RKO (cell line): ENCODE measurements at regions not wholly inside any gene's neighbourhood (a gene's known extent, or its start where the extent isn't known, plus 50 kb on each side); places are given as distances from the start of the nearest gene placed in this dataset.
A peak's percentile ranks its signal among the peaks of the same experiment; 100 is the strongest.

Experiments used
- DNase-seq: peaks from one replicate; pipeline ENCODE4 v3.0.0-alpha.2; 2016; ENCODE audit warnings: low spot score

GRCh38 chr2:40507432-40507831 lies 55.5 kb upstream of the SLC8A1 start:
- DNase-seq, result no peak

GRCh38 chr2:40510304-40510703 lies 58.4 kb upstream of the SLC8A1 start:
- no peak for DNase-seq

- no peak for DNase-seq
These were observed 59.8 kb upstream of the SLC8A1 start for GRCh38 chr2:40511661-40512213.

GRCh38 chr2:40512256-40512655 lies 60.4 kb upstream of the SLC8A1 start:
- no peak for DNase-seq

- DNase-seq, result no peak
These were observed 61.3 kb upstream of the SLC8A1 start for GRCh38 chr2:40513201-40513600.

GRCh38 chr2:40516604-40517003 lies 64.7 kb upstream of the SLC8A1 start:
- DNase-seq, result no peak

GRCh38 chr2:40528564-40528963 lies 76.7 kb upstream of the SLC8A1 start:
- DNase-seq, result no peak

- no peak for DNase-seq
These were observed 79.5 kb upstream of the SLC8A1 start for GRCh38 chr2:40531359-40531758.

- DNase-seq, result no peak
These were observed 82.6 kb upstream of the SLC8A1 start for GRCh38 chr2:40534528-40534927.

GRCh38 chr2:40535972-40536371 lies 84.1 kb upstream of the SLC8A1 start:
- no peak for DNase-seq

GRCh38 chr2:40540026-40540425 lies 88.1 kb upstream of the SLC8A1 start:
- DNase-seq, result no peak

- no peak for DNase-seq
These were observed 91.5 kb upstream of the SLC8A1 start for GRCh38 chr2:40543381-40543780.

GRCh38 chr2:40544072-40544471 lies 92.2 kb upstream of the SLC8A1 start:
- DNase-seq, result no peak

- DNase-seq, result no peak
These were observed 93.8 kb upstream of the SLC8A1 start for GRCh38 chr2:40545645-40546044.

- no peak for DNase-seq
These were observed 94.7 kb upstream of the SLC8A1 start for GRCh38 chr2:40546439-40547191.

- DNase-seq, result no peak
These were observed 96.6 kb upstream of the SLC8A1 start for GRCh38 chr2:40548521-40548920.

- DNase-seq, result no peak
These were observed 98.2 kb upstream of the SLC8A1 start for GRCh38 chr2:40550085-40550484.

- DNase-seq, result no peak
These were observed 99.2 kb upstream of the SLC8A1 start for GRCh38 chr2:40551081-40551480.

- peak; percentile 32 for DNase-seq
These were observed 102.9 kb upstream of the SLC8A1 start for GRCh38 chr2:40554665-40555294.

- DNase-seq, result no peak
These were observed 104.4 kb upstream of the SLC8A1 start for GRCh38 chr2:40556293-40556692.

- DNase-seq, result peak; percentile 48
These were observed 104.8 kb upstream of the SLC8A1 start for GRCh38 chr2:40556739-40557138.

GRCh38 chr2:40558761-40559160 lies 106.9 kb upstream of the SLC8A1 start:
- DNase-seq, result no peak

- no peak for DNase-seq
These were observed 107.3 kb upstream of the SLC8A1 start for GRCh38 chr2:40559175-40559574.

- no peak for DNase-seq
These were observed 112.3 kb upstream of the SLC8A1 start for GRCh38 chr2:40564184-40564583.
